ENCODE measurements at regions not wholly inside any gene's neighbourhood (a gene's known extent, or its start where the extent isn't known, plus 50 kb on each side); places are given as distances from the start of the nearest gene placed in this dataset.

GRCh38 chr20:40966103-40966502, 62.5 kb upstream of the TOP1 start:
- TF ChIP-seq CTCF (IDR thresholded peaks at IDR 0.05; ENCODE audit: low read depth, low read length) (peak; percentile 80), EZH2phosphoT487 (IDR thresholded peaks at IDR 0.05; ENCODE audit: low read depth) (no peak)

Data from OCI-LY3 (cell line).